BE2C (cell line): ENCODE measurements at regions not wholly inside any gene's neighbourhood (a gene's known extent, or its start where the extent isn't known, plus 50 kb on each side); places are given as distances from the start of the nearest gene placed in this dataset.

Experiments
- DNase-seq: peaks from one replicate; pipeline ENCODE4 v3.0.0-alpha.2; 2020
- H3K27me3 ChIP-seq: fragments of 250-450 bp; sonication (Bioruptor Pico); 2 replicates; pipeline ENCODE4 v1.5.1; 2020; ENCODE audit warnings: mild to moderate bottlenecking
- H3K36me3 ChIP-seq: fragments of 250-450 bp; sonication (Bioruptor Pico); 2 replicates; pipeline ENCODE4 v1.5.1; 2020; ENCODE audit warnings: mild to moderate bottlenecking
- H3K4me1 ChIP-seq: fragments of 250-450 bp; sonication (Bioruptor Pico); 2 replicates; pipeline ENCODE4 v1.5.1; 2020
- H3K4me3 ChIP-seq: 2 replicates; pipeline ENCODE4 v1.5.1; 2011; ENCODE audit warnings: low read depth, low read length
- H3K9me3 ChIP-seq: fragments of 250-450 bp; sonication (Bioruptor Pico); 2 replicates; pipeline ENCODE4 v1.5.1; 2020
- CTCF ChIP-seq: IDR thresholded peaks from 2 replicates; pipeline ENCODE4 v1.5.1; 2012; ENCODE audit warnings: mild to moderate bottlenecking, low read depth, low read length

- DNase-seq, result no peak
- no peaks in the 10 kb centered on the region for H3K4me1 ChIP-seq
- no peaks in the 10 kb centered on the region for H3K36me3 ChIP-seq
- no peaks in the 10 kb centered on the region for H3K27me3 ChIP-seq
- H3K9me3 ChIP-seq, result no peaks in the 10 kb centered on the region
- TF ChIP-seq CTCF, result no peak
- no peak overlapping the region for H3K4me3 ChIP-seq
These were observed 105.7 kb upstream of the TEX51 start for GRCh38 chr2:126792993-126793392.

GRCh38 chr2:126793885-126794613 is 104.6 kb upstream of the TEX51 start:
- Histone ChIP-seq H3K4me3 (no peak overlapping the region), H3K27me3 (no peaks in the 10 kb centered on the region), H3K9me3 (no peaks in the 10 kb centered on the region), H3K4me1 (no peaks in the 10 kb centered on the region), H3K36me3 (no peaks in the 10 kb centered on the region)
- no peak for DNase-seq
- no peak for TF ChIP-seq CTCF

GRCh38 chr2:126795656-126796055 is 103.0 kb upstream of the TEX51 start:
- DNase-seq, result no peak
- Histone ChIP-seq H3K9me3 (no peaks in the 10 kb centered on the region), H3K4me1 (no peaks in the 10 kb centered on the region), H3K27me3 (no peaks in the 10 kb centered on the region), H3K4me3 (no peak overlapping the region), H3K36me3 (no peaks in the 10 kb centered on the region)
- TF ChIP-seq CTCF, result no peak

GRCh38 chr2:126796931-126797621 is 101.6 kb upstream of the TEX51 start:
- no peaks in the 10 kb centered on the region for H3K27me3 ChIP-seq
- TF ChIP-seq CTCF, result no peak

GRCh38 chr2:126797622-126798275 is 100.9 kb upstream of the TEX51 start:
- no peak for TF ChIP-seq CTCF
- Histone ChIP-seq H3K4me3 (no peak overlapping the region), H3K36me3 (no peaks in the 10 kb centered on the region), H3K27me3 (no peaks in the 10 kb centered on the region), H3K9me3 (no peaks in the 10 kb centered on the region), H3K4me1 (no peaks in the 10 kb centered on the region)
- DNase-seq, result no peak

More at GRCh38 chr2:126796931-126797621, 101.6 kb upstream of the TEX51 start:
- Histone ChIP-seq H3K4me1 (no peaks in the 10 kb centered on the region), H3K36me3 (no peaks in the 10 kb centered on the region), H3K4me3 (no peak overlapping the region), H3K9me3 (no peaks in the 10 kb centered on the region)
- no peak for DNase-seq
